ENCODE measurements at regions not wholly inside any gene's neighbourhood (a gene's known extent, or its start where the extent isn't known, plus 50 kb on each side); places are given as distances from the start of the nearest gene placed in this dataset.

- H3K27me3 ChIP-seq (ENCODE audit: control insufficient read depth in 2 of 2, insufficient read depth in 1 of 2, low read length in 1 of 2) = no peaks in the 10 kb centered on the region
- no peak overlapping the region for H3K4me3 ChIP-seq (ENCODE audit: low read length in 2 of 2)
- 91% methylated on average over 3 of the region's 3 CpGs for WGBS
- no peak for DNase-seq (ENCODE audit: low read depth in 6 of 9, low spot score in 9 of 9)
- H3K36me3 ChIP-seq (ENCODE audit: control insufficient read depth in 2 of 2, insufficient read depth in 2 of 2, low read length in 1 of 2) = no peaks in the 10 kb centered on the region
- H3K27ac ChIP-seq (ENCODE audit: low read depth in 1 of 2, low read length in 1 of 2) = no peak overlapping the region
- no peaks in the 10 kb centered on the region for H3K4me1 ChIP-seq (ENCODE audit: control insufficient read depth in 2 of 2, insufficient read depth in 2 of 2, low read length in 2 of 2)
- H3K9me3 ChIP-seq (ENCODE audit: control insufficient read depth in 2 of 2, insufficient read depth in 1 of 2, low read length in 1 of 2) = no peaks in the 10 kb centered on the region
These were observed 195.7 kb downstream of the SPRY2 start for GRCh38 chr13:80145171-80145690.

GRCh38 chr13:80144493-80144892 lies 196.4 kb downstream of the SPRY2 start:
- H3K4me1 ChIP-seq (ENCODE audit: control insufficient read depth in 2 of 2, insufficient read depth in 2 of 2, low read length in 2 of 2) = no peaks in the 10 kb centered on the region
- no peak for DNase-seq (ENCODE audit: low read depth in 6 of 9, low spot score in 9 of 9)
- no peaks in the 10 kb centered on the region for H3K36me3 ChIP-seq (ENCODE audit: control insufficient read depth in 2 of 2, insufficient read depth in 2 of 2, low read length in 1 of 2)
- no peaks in the 10 kb centered on the region for H3K9me3 ChIP-seq (ENCODE audit: control insufficient read depth in 2 of 2, insufficient read depth in 1 of 2, low read length in 1 of 2)
- no peaks in the 10 kb centered on the region for H3K27me3 ChIP-seq (ENCODE audit: control insufficient read depth in 2 of 2, insufficient read depth in 1 of 2, low read length in 1 of 2)
- H3K4me3 ChIP-seq (ENCODE audit: low read length in 2 of 2) = no peak overlapping the region
- H3K27ac ChIP-seq (ENCODE audit: low read depth in 1 of 2, low read length in 1 of 2) = no peak overlapping the region

DNA sequence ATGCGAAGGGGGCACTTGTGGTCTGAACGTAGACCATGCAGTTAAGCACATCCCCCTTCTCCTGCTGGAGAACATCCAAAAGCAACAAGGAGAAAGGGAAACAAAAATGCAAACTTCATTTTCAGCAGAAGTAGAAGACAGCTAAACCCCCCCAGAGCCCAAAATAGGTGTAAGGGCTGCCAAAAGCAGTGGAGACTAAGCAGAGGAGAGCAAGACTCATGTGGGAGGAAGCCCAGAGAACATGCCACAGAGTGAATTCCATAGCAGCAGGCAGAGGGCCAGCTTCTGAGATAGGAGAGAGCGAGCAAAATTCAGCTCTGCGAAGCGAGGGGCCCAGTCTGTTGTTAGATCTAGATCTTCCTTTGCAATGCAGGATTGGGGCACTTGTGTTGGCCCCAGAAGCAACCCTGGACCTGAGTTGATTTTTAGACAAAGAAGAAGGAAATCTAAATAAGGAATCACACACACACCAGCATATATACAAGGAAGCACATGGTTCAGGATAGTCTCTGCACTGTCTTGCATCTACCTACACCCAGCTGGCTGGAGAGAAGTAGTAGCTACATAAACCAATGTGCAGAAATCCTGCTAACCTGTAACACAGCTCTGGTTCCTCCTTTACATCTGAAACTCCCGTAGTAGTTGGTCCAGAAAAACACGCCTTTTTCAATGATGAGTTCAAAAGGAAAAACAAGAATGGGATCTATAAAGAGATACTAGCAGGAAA lies 199.6 kb downstream of the SPRY2 start:
- Histone ChIP-seq H3K4me3 (ENCODE audit: low read length in 2 of 2) (no peak overlapping the region), H3K27me3 (ENCODE audit: control insufficient read depth in 2 of 2, insufficient read depth in 1 of 2, low read length in 1 of 2) (no peaks in the 10 kb centered on the region), H3K4me1 (ENCODE audit: control insufficient read depth in 2 of 2, insufficient read depth in 2 of 2, low read length in 2 of 2) (no peaks in the 10 kb centered on the region), H3K27ac (ENCODE audit: low read depth in 1 of 2, low read length in 1 of 2) (no peak overlapping the region), H3K9me3 (ENCODE audit: control insufficient read depth in 2 of 2, insufficient read depth in 1 of 2, low read length in 1 of 2) (no peaks in the 10 kb centered on the region), H3K36me3 (ENCODE audit: control insufficient read depth in 2 of 2, insufficient read depth in 2 of 2, low read length in 1 of 2) (no peaks in the 10 kb centered on the region)
- WGBS = 93% methylated on average over 7 of the region's 7 CpGs
- DNase-seq (ENCODE audit: low read depth in 6 of 9, low spot score in 9 of 9) = no peak

GRCh38 chr13:80140685-80141084 lies 200.2 kb downstream of the SPRY2 start:
- DNase-seq (ENCODE audit: low read depth in 6 of 9, low spot score in 9 of 9) = no peak
- no peaks in the 10 kb centered on the region for H3K9me3 ChIP-seq (ENCODE audit: control insufficient read depth in 2 of 2, insufficient read depth in 1 of 2, low read length in 1 of 2)
- no peaks in the 10 kb centered on the region for H3K36me3 ChIP-seq (ENCODE audit: control insufficient read depth in 2 of 2, insufficient read depth in 2 of 2, low read length in 1 of 2)
- 93% methylated on average over 4 of the region's 4 CpGs for WGBS
- H3K4me1 ChIP-seq (ENCODE audit: control insufficient read depth in 2 of 2, insufficient read depth in 2 of 2, low read length in 2 of 2) = no peaks in the 10 kb centered on the region
- no peaks in the 10 kb centered on the region for H3K27me3 ChIP-seq (ENCODE audit: control insufficient read depth in 2 of 2, insufficient read depth in 1 of 2, low read length in 1 of 2)
- H3K27ac ChIP-seq (ENCODE audit: low read depth in 1 of 2, low read length in 1 of 2) = no peak overlapping the region
- H3K4me3 ChIP-seq (ENCODE audit: low read length in 2 of 2) = no peak overlapping the region

DNA sequence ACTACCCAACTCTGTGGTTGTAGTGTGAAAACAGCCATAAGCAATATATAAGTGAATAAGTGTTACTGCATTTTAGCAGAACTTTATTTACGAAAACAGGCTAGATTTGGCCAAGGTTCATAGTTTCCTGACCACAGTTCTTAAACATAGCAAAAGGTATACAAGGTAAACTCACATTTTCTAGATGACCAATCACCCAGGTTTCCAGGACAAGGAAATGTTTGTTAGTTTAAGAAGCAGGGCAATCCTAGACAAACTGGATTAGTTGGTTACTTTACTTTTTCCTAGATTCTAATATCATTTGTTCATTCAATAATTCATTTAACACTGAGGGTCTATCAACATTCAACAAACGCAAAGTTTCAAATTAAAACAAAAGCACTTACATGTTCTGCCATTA lies 201.7 kb downstream of the SPRY2 start:
- no peak for DNase-seq (ENCODE audit: low read depth in 6 of 9, low spot score in 9 of 9)
- H3K27me3 ChIP-seq (ENCODE audit: control insufficient read depth in 2 of 2, insufficient read depth in 1 of 2, low read length in 1 of 2) = no peaks in the 10 kb centered on the region
- no peak overlapping the region for H3K4me3 ChIP-seq (ENCODE audit: low read length in 2 of 2)
- H3K36me3 ChIP-seq (ENCODE audit: control insufficient read depth in 2 of 2, insufficient read depth in 2 of 2, low read length in 1 of 2) = no peaks in the 10 kb centered on the region
- no peaks in the 10 kb centered on the region for H3K4me1 ChIP-seq (ENCODE audit: control insufficient read depth in 2 of 2, insufficient read depth in 2 of 2, low read length in 2 of 2)
- H3K9me3 ChIP-seq (ENCODE audit: control insufficient read depth in 2 of 2, insufficient read depth in 1 of 2, low read length in 1 of 2) = no peaks in the 10 kb centered on the region
- 97% methylated on average over 2 of the region's 2 CpGs for WGBS
- no peak overlapping the region for H3K27ac ChIP-seq (ENCODE audit: low read depth in 1 of 2, low read length in 1 of 2)

DNA sequence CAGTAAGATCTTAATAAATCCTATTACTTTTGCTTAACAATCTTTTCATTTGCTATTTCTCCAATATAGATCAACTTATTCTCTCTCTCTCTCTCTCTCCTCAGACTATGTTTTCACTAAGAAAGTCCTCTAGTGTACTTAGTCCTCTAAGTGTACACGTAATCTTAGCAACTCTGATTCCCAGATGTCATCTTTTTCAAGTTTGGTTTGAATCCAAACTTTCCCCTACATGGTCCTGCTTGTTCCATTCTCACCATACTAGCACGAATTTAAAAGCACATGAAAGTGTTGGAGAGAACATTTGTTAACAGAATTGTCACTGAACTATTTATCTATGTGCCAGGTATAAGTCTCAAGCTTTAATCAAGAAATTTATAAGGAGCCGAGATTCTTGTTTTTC lies 202.9 kb downstream of the SPRY2 start:
- Histone ChIP-seq H3K27ac (ENCODE audit: low read depth in 1 of 2, low read length in 1 of 2) (no peak overlapping the region), H3K36me3 (ENCODE audit: control insufficient read depth in 2 of 2, insufficient read depth in 2 of 2, low read length in 1 of 2) (no peaks in the 10 kb centered on the region), H3K9me3 (ENCODE audit: control insufficient read depth in 2 of 2, insufficient read depth in 1 of 2, low read length in 1 of 2) (no peaks in the 10 kb centered on the region), H3K4me3 (ENCODE audit: low read length in 2 of 2) (no peak overlapping the region), H3K4me1 (ENCODE audit: control insufficient read depth in 2 of 2, insufficient read depth in 2 of 2, low read length in 2 of 2) (no peaks in the 10 kb centered on the region), H3K27me3 (ENCODE audit: control insufficient read depth in 2 of 2, insufficient read depth in 1 of 2, low read length in 1 of 2) (no peaks in the 10 kb centered on the region)
- 91% methylated on average over 3 of the region's 3 CpGs for WGBS
- no peak for DNase-seq (ENCODE audit: low read depth in 6 of 9, low spot score in 9 of 9)

GRCh38 chr13:80134346-80134745 lies 206.6 kb downstream of the SPRY2 start:
- 96% methylated on average over 2 of the region's 2 CpGs for WGBS
- Histone ChIP-seq H3K4me3 (ENCODE audit: low read length in 2 of 2) (no peak overlapping the region), H3K27ac (ENCODE audit: low read depth in 1 of 2, low read length in 1 of 2) (no peak overlapping the region), H3K36me3 (ENCODE audit: control insufficient read depth in 2 of 2, insufficient read depth in 2 of 2, low read length in 1 of 2) (no peaks in the 10 kb centered on the region), H3K27me3 (ENCODE audit: control insufficient read depth in 2 of 2, insufficient read depth in 1 of 2, low read length in 1 of 2) (no peaks in the 10 kb centered on the region), H3K4me1 (ENCODE audit: control insufficient read depth in 2 of 2, insufficient read depth in 2 of 2, low read length in 2 of 2) (no peaks in the 10 kb centered on the region), H3K9me3 (ENCODE audit: control insufficient read depth in 2 of 2, insufficient read depth in 1 of 2, low read length in 1 of 2) (no peaks in the 10 kb centered on the region)
- DNase-seq (ENCODE audit: low read depth in 6 of 9, low spot score in 9 of 9) = no peak

DNA sequence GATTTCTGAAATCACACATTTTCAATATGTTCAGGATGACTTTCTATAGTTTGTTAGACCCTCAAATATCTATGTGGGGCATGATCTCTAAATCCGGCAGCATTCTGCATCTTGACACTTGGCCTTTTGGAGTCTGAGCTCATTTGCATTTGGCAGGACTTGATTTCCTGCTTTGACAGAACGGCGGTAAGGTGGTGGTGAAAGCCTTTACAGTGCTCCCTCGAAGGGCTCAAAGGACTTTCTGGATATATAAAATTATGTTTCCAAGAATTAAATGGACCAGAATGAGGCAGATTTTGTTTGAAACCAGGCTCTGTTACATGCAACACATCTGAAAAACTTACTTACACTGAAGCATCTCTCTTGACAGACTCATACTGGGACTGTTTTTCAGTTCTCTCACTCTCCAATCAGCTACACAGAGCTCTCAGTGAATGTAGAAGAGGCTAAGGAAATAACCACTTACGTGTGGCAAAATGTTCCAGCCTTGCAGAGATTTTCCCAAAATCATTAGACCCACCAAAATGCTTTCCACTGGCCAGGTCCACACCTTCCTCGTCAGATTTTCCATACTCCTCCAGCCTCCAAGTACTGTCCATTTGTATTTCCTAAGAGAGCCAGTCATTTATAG lies 207.2 kb downstream of the SPRY2 start:
- Histone ChIP-seq H3K4me3 (ENCODE audit: low read length in 2 of 2) (no peak overlapping the region), H3K27ac (ENCODE audit: low read depth in 1 of 2, low read length in 1 of 2) (no peak overlapping the region), H3K4me1 (ENCODE audit: control insufficient read depth in 2 of 2, insufficient read depth in 2 of 2, low read length in 2 of 2) (no peaks in the 10 kb centered on the region), H3K27me3 (ENCODE audit: control insufficient read depth in 2 of 2, insufficient read depth in 1 of 2, low read length in 1 of 2) (no peaks in the 10 kb centered on the region), H3K36me3 (ENCODE audit: control insufficient read depth in 2 of 2, insufficient read depth in 2 of 2, low read length in 1 of 2) (no peaks in the 10 kb centered on the region), H3K9me3 (ENCODE audit: control insufficient read depth in 2 of 2, insufficient read depth in 1 of 2, low read length in 1 of 2) (no peaks in the 10 kb centered on the region)
- 86% methylated on average over 6 of the region's 6 CpGs for WGBS
- DNase-seq (ENCODE audit: low read depth in 6 of 9, low spot score in 9 of 9) = no peak

- Histone ChIP-seq H3K27ac (ENCODE audit: low read depth in 1 of 2, low read length in 1 of 2) (no peak overlapping the region), H3K4me1 (ENCODE audit: control insufficient read depth in 2 of 2, insufficient read depth in 2 of 2, low read length in 2 of 2) (no peaks in the 10 kb centered on the region), H3K36me3 (ENCODE audit: control insufficient read depth in 2 of 2, insufficient read depth in 2 of 2, low read length in 1 of 2) (no peaks in the 10 kb centered on the region), H3K27me3 (ENCODE audit: control insufficient read depth in 2 of 2, insufficient read depth in 1 of 2, low read length in 1 of 2) (no peaks in the 10 kb centered on the region), H3K9me3 (ENCODE audit: control insufficient read depth in 2 of 2, insufficient read depth in 1 of 2, low read length in 1 of 2) (no peaks in the 10 kb centered on the region), H3K4me3 (ENCODE audit: low read length in 2 of 2) (no peak overlapping the region)
- DNase-seq (ENCODE audit: low read depth in 6 of 9, low spot score in 9 of 9) = no peak
- 78% methylated on average over 11 of the region's 11 CpGs for WGBS
These were observed 208.0 kb downstream of the SPRY2 start for GRCh38 chr13:80132741-80133601.

Measured in thymus (tissue), 11 donors.